ENCODE measurements at regions not wholly inside any gene's neighbourhood (a gene's known extent, or its start where the extent isn't known, plus 50 kb on each side); places are given as distances from the start of the nearest gene placed in this dataset.

- TF ChIP-seq, protein P1, sequence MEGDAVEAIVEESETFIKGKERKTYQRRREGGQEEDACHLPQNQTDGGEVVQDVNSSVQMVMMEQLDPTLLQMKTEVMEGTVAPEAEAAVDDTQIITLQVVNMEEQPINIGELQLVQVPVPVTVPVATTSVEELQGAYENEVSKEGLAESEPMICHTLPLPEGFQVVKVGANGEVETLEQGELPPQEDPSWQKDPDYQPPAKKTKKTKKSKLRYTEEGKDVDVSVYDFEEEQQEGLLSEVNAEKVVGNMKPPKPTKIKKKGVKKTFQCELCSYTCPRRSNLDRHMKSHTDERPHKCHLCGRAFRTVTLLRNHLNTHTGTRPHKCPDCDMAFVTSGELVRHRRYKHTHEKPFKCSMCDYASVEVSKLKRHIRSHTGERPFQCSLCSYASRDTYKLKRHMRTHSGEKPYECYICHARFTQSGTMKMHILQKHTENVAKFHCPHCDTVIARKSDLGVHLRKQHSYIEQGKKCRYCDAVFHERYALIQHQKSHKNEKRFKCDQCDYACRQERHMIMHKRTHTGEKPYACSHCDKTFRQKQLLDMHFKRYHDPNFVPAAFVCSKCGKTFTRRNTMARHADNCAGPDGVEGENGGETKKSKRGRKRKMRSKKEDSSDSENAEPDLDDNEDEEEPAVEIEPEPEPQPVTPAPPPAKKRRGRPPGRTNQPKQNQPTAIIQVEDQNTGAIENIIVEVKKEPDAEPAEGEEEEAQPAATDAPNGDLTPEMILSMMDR (IDR thresholded peaks at IDR 0.05; ENCODE audit: low read length): no peak
- TF ChIP-seq EZH2 (IDR thresholded peaks at IDR 0.05; ENCODE audit: borderline replicate concordance, low read length): no peak
These were observed 160.0 kb upstream of the SPATS2L start for GRCh38 chr2:200146501-200146900.

Data from OCI-LY1 (cell line).